HG03575 (cell line): ENCODE measurements at regions not wholly inside any gene's neighbourhood (a gene's known extent, or its start where the extent isn't known, plus 50 kb on each side); places are given as distances from the start of the nearest gene placed in this dataset.
"Not testable (repeated sequence)": the region's sequence is repeated elsewhere in the genome, so short reads cannot be mapped to it uniquely, and the experiment has no call there.

Experiments used
- ATAC-seq: cut with Tn5 transposase; IDR thresholded peaks from one replicate; pipeline ENCODE4 v1.9.1; 2021; ENCODE audit not compliant: unreplicated experiment, insufficient number of reproducible peaks, low FRiP score; ENCODE audit errors: extremely low read depth

DNA sequence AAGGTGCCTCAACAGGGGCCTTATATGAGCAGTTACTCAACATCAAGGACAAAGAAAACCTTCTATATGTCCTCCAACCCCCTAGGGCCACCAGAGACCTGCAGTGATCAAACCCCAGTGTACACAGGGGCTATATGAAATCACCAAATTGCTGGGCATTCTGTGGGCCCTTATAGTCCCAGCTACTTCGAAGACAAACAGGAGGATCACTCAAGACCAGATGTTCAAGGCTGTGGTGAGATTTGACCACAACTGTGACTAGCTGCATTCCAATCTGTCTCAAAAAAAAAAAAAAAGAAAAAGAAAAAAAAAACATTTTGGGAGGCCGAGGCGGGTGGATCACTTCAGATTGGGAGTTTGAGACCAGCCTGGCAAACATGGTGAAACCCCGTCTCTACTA, 51.0 kb upstream of the PRB2 start:
- no peak for ATAC-seq

DNA sequence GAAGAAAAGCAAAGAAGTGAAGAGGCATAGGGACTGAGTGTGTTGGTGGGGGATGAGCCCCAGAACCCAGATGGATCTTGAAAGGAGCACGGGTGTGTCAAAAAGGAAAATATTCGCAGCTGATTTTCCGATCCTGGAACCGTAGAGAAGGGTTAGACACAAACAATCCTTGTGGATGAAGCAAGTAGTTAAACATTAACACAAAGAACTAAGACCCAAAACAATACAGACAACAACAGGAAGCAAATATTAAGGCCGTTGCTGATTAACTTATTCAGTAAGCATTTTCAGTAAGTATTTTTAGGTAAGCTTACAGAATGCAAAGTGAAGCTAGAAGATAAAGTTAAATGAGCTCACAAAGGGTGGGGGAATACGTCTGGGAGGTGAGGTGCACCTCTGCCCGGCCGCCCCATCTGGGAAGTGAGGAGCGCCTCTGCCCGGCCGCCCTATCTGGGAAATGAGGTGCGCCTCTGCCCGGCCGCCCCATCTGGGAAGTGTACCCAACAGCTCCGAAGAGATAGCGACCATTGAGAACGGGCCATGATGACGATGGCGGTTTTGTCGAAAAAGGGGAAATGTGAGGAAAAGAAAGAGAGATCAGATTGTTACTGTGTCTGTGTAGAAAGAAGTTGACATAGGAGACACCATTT, 62.8 kb upstream of the PRB2 start:
- ATAC-seq = no peak

- no peak for ATAC-seq
Measured at GRCh38 chr12:11460343-11461023, 65.1 kb upstream of the PRB2 start.

GRCh38 chr12:11461433-11461832, 66.1 kb upstream of the PRB2 start:
- no peak for ATAC-seq

GRCh38 chr12:11477110-11477509, 81.7 kb upstream of the PRB2 start:
- ATAC-seq = no peak

DNA sequence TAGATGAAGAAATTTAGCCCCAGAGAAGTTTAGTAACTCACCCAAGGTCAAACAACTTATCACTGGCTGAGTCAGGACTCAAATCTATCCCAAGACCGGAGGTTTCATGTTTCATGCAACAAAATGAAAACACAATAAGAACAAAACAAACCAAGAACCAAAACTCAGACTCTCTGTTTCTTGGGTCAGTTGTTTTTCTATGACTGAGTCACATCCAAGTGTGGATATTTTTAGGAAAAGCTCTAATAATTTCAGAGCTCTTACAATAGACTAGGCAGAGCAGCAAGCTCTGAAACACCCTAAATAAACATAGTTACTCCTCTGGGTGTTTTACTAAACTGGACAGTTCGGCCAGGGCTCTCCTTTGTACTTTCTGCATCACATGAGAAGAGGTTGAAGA, 87.6 kb upstream of the PRB2 start:
- ATAC-seq = no peak

DNA sequence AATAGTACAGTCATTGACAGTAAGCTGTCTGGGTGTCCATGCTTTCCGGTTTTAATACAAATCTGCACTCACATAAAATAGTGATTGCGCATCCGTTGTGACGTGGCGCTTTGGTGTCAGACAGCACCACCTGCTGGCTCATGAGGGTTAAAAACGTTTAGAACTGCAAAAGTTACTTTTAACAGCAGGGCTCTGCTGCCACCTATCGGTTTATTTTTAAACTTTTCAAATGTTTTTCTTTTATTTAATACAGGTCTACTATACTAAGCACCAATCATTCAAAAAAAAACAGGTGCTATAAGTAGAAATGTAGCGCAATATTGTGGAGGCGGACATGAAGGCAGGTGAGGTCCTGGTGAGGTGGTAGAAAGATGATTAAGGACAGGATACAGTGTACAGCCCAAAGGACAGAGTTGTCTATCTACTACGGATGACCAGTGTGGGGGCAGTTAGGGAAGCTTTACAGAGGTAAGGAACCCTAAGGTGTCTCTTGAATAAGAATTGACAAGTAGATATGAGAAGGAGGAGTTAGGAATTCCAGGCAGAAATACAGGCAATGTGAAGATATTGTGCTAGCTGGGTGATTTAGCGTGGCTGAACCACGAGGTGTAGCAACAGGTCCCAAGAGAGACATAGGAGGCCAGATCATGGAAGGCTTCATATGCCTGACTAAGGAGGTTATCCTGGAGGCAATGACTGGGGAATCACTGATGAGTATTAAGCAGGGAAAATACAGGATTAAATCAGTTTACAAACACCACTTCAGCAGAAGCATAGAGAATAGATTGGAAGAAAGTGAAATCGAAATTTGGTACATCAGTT, 91.5 kb upstream of the PRB2 start:
- ATAC-seq = no peak

- no peak for ATAC-seq
Measured at GRCh38 chr12:11496157-11496851, 100.9 kb upstream of the PRB2 start.

DNA sequence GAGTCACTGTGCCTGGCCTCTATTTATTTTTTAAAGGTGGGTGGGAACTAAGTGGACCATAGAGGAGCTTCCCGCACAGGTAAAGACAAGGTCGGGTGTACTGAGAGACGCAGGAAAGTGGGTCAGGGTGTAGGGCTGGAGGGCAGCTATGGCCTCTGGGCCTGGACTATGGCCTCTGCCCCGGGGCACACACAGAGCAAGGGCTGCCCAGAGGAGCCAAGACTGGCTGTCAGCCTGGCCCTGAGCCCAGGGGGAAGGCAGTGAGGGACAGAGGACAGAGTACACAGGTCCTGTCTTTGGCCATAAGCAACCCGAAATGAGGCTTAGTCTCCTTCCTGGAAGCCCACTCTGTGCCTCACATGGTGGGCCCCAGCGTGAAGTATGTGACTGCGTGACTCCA, 102.1 kb upstream of the PRB2 start:
- ATAC-seq = no peak

DNA sequence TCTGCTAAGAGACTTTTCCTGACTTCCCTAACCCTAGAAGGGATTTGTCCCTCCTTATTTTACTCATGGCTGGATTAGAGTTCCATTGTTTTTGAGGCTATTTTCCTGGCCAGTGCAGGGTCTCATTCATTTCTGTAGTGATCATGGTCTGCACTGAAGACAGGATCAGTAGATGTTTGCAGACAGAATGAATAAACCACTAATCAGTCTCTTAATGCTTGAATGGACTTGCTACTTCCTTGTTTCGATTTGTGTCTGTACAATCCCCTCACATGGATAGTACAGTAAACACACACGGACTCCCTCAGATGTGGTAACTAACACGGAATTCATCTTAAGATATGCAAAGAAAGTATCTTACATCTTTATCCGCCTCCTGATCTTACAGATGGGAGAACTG, 102.6 kb upstream of the PRB2 start:
- no peak for ATAC-seq

DNA sequence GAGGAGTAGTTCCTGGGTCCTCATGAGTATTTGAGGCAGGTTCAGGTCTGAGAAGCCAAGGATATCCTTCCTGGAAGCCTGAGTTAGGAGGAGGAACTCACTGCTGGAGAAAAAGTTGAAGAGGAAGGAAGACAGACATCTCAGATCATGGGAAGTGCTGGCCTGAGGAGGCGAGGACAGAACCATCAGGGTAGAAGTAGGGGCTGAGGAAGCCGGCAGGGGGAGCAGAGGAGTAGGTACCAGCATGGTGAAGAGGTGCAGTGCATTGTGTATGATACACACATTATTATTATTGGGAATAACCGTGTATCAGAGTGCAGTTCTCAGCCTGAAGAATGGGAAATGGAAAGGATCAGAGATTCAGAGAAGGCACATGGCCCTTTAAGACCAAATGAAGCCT, 103.2 kb upstream of the PRB2 start:
- not testable (repeated sequence) for ATAC-seq

GRCh38 chr12:11499806-11500187, 104.4 kb upstream of the PRB2 start:
- no peak for ATAC-seq

DNA sequence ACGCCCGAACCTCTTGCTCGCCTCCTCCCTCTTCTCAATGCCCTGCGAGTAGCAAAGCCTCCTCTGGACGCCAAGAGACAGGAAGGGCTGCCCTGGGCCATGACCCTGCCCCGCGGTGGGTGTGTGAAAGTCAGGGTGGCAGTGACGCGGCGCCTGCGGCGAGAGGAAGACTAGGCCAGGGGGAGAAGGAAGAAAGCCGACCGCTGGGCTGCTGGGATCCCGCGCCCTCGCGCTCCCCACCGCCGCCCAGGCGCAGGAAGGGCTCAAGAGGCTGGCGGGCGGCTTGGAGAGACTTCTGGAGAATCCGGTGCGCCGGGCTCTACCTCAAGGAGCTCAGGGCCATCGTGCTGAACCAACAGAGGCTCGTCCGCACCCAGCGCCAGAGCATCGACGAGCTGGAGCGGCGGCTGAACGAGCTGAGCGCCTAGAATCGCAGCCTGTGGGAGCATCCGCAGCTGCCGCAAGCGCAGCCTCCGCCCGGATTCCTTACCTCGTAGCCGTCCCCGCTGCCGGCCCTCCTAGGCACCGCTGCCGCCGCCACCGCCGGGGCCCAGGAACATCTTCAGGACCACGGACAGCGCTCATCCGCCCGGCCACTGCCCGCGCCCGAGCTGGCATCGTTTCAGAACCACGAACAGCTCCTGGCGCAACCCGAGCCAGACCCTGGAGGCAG, 105.0 kb upstream of the PRB2 start:
- no peak for ATAC-seq

GRCh38 chr12:11500861-11501230, 105.5 kb upstream of the PRB2 start:
- no peak for ATAC-seq

- ATAC-seq = no peak
Measured at GRCh38 chr12:11508699-11509098, 113.3 kb upstream of the PRB2 start.

DNA sequence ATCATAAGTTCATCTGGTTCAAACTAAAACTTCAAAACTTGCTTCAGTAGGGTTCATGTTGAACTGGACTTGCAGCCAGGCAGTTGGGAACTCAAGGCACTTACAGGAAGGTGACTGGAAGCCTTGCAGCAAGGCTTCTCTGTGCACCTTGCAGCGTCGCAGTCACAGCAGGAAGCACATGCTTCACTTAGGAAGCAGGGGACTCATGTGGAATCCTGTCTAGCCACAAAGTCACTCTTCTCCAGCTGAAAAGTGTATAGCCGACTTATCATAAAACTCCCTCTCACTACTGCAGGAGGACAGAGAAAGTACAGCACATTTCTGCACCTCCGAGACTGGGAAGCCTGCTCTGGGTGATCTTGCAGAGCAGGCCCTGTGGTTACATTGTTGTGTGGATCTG, 114.0 kb upstream of the PRB2 start:
- no peak for ATAC-seq

DNA sequence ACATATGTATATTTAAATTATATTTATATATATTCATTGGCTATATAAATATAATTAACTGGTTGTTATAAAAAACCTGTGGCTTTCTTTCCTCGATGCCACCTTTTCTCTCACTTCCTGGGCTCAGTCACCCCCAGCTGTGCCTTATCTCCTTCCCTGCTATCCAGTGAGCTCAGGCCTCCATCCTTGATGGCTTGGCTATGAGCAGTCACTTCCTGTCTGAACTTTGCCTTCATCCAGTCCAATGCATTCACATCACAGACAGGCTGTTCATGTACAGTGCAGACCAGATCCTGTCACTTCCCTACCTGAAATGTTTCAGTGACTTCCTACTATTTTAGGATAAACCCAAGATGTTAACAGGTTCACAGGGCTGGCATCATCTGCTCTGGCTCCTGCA, 115.3 kb upstream of the PRB2 start:
- no peak for ATAC-seq

DNA sequence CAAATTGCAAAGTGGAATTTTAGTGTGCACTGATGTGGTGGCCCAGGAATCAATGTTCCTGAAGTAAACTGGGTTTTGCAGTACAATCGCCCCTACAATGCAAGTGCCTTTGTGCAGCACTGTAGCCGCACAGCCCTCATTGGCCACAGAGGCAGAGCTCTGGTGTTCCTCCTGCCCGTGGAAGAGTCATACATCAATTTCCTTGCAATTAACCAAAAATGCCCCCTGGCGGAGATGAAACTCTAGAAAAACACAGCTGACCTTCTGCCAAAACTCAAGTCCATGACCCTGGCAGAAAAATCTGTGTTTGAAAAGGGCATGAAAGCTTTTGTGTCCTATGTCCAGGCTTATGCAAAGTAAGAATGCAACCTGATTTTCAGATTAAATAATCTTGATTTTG, 117.9 kb upstream of the PRB2 start:
- no peak for ATAC-seq

DNA sequence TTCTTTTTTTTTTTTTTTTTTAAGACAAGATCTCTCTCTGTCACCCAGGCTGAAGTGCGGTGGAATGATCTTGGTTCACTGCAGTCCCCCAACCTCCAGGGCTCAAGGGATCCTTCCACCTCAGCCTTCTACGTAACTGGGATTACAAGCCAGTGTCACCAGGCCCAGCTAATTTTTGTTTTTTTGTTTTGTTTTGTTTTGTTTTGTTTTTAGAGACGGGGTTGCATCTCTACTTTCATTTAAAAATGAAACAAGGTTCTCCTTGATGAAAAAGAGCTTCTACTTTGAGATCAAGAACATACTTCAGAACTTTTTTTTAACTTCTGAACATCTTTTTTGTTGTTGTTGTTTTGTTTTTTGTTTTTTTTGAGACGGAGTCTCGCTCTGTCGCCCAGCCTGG, 121.7 kb upstream of the PRB2 start:
- no peak for ATAC-seq
